Endothelial cell (in vitro differentiated cells): ENCODE measurements at regions not wholly inside any gene's neighbourhood (a gene's known extent, or its start where the extent isn't known, plus 50 kb on each side); places are given as distances from the start of the nearest gene placed in this dataset.

Source experiments
- DNase-seq: peaks from one replicate; pipeline ENCODE4 v3.0.0; 2021; ENCODE audit warnings: low spot score
- H3K27ac Mint-ChIP-seq: one replicate; pipeline ENCODE4 v1.8.0; 2021; ENCODE audit warnings: mixed read lengths, inconsistent platforms; ENCODE audit not compliant: unreplicated experiment
- H3K27me3 Mint-ChIP-seq: one replicate; pipeline ENCODE4 v1.8.0; 2021; ENCODE audit warnings: mild to moderate bottlenecking, moderate library complexity, mixed read lengths, inconsistent platforms; ENCODE audit not compliant: unreplicated experiment
- H3K36me3 Mint-ChIP-seq: one replicate; pipeline ENCODE4 v1.8.0; 2021; ENCODE audit warnings: mild to moderate bottlenecking, low read depth, mixed read lengths, inconsistent platforms; ENCODE audit not compliant: unreplicated experiment
- H3K4me1 Mint-ChIP-seq: one replicate; pipeline ENCODE4 v1.8.0; 2021; ENCODE audit warnings: mild to moderate bottlenecking, mixed read lengths, inconsistent platforms; ENCODE audit not compliant: unreplicated experiment
- H3K4me3 Mint-ChIP-seq: one replicate; pipeline ENCODE4 v1.8.0; 2021; ENCODE audit warnings: mild to moderate bottlenecking, mixed read lengths, inconsistent platforms; ENCODE audit not compliant: unreplicated experiment
- H3K9me3 Mint-ChIP-seq: one replicate; pipeline ENCODE4 v1.8.0; 2021; ENCODE audit warnings: mixed read lengths, inconsistent platforms; ENCODE audit not compliant: unreplicated experiment
- CTCF ChIP-seq: fragments of 200-600 bp; sonication (generic); IDR thresholded peaks from one replicate; pipeline ENCODE4 v1.5.0; 2021; ENCODE audit warnings: antibody characterized with exemption; ENCODE audit not compliant: unreplicated experiment

GRCh38 chrX:20348139-20348538 is 81.4 kb upstream of the RPS6KA3 start:
- DNase-seq: no peak
- no peak overlapping the region for H3K27ac Mint-ChIP-seq
- H3K4me3 Mint-ChIP-seq: no peak overlapping the region
- no peaks in the 10 kb centered on the region for H3K36me3 Mint-ChIP-seq
- no peaks in the 10 kb centered on the region for H3K4me1 Mint-ChIP-seq
- no peak for TF ChIP-seq CTCF
- no peaks in the 10 kb centered on the region for H3K9me3 Mint-ChIP-seq
- no peaks in the 10 kb centered on the region for H3K27me3 Mint-ChIP-seq

DNA sequence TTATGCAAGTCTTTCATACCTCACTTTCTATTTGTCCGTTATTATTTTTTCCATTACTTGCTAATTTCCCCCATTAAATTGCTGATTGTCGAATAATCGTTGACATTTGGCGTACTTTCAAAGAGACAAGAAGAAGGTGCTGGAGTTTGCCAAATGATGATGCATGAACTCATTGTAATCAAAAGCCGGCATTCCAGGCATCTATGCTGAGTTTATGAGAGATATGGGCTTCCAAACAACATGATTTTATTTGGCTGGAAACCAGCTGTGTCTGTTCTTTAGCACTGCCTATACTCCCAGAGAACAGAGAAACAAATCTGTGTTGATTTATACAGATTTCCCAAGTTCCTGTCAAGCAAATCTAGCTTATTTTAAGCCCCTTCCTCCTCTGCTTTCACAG is 80.8 kb upstream of the RPS6KA3 start:
- no peak for DNase-seq
- no peak overlapping the region for H3K27ac Mint-ChIP-seq
- no peak for TF ChIP-seq CTCF
- no peaks in the 10 kb centered on the region for H3K36me3 Mint-ChIP-seq
- H3K9me3 Mint-ChIP-seq: no peaks in the 10 kb centered on the region
- peaks cover 4% of the 10 kb centered on the region for H3K4me1 Mint-ChIP-seq
- H3K4me3 Mint-ChIP-seq: no peak overlapping the region
- no peaks in the 10 kb centered on the region for H3K27me3 Mint-ChIP-seq

DNA sequence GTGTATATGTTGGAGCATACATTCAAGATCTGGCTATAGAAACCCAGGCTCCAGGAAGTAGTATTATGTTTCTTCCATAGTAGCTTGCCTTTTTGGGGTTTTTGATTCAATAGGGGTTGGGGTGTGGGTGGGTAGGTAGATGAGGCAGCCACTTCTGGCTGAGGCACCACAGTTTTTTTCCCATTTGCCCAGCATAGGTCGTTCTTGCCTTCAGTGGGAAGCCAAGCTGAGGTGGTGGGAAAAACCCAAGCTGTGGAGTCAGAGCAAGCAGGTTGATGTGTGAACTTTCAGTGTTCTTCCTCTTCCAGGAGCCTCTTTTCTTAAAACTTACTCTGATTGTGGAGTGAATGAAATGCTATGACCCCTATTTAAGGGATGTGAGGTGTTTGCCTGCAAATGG is 67.0 kb upstream of the RPS6KA3 start:
- Mint-ChIP-seq H3K4me3 (no peak overlapping the region), H3K27ac (no peak overlapping the region), H3K4me1 (no peaks in the 10 kb centered on the region), H3K9me3 (no peaks in the 10 kb centered on the region), H3K36me3 (no peaks in the 10 kb centered on the region), H3K27me3 (no peaks in the 10 kb centered on the region)
- no peak for TF ChIP-seq CTCF
- DNase-seq: no peak

DNA sequence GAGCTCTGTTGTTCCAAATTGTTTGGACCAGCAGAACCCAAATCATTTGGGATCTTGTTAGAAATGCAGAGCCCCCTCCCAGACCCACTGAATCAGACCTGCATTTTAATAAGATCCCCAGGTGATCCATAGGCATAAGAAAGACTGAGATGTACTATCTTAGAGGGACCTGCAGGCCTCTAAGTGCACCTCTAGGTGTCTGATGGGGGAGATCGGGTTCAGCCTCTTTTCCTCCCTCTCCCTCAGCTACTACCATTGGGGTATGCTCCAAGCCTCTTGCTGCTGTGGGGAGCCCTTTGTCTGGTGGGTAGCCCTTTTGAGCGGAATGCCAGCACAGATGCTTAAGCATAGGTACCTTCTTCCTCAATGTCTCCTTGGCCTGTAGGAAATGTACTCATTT is 63.8 kb upstream of the RPS6KA3 start:
- no peak for DNase-seq
- H3K27me3 Mint-ChIP-seq: peaks cover 2% of the 10 kb centered on the region
- H3K27ac Mint-ChIP-seq: no peak overlapping the region
- no peaks in the 10 kb centered on the region for H3K36me3 Mint-ChIP-seq
- TF ChIP-seq CTCF: no peak
- no peaks in the 10 kb centered on the region for H3K9me3 Mint-ChIP-seq
- H3K4me3 Mint-ChIP-seq: no peak overlapping the region
- H3K4me1 Mint-ChIP-seq: no peaks in the 10 kb centered on the region

DNA sequence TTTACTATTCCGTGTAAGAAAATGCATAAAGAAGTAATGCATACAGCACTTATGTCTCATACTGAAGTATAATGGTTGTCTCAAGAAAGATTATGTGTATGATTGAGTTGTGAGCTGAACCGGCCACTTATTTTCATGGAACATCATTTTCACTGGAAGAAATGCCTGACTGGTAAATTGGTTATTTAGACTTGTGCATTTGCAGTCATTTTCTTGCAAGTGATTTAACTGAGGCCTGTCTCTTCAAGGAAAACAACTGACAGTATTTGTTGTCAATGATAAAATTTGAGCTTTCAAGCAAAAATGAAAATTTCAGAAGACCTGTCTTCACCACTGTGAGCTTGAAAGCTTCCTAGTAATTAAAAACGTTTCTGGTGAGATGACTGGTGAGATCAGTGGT is 62.7 kb upstream of the RPS6KA3 start:
- Mint-ChIP-seq H3K27me3 (peaks cover 2% of the 10 kb centered on the region), H3K27ac (no peak overlapping the region), H3K9me3 (no peaks in the 10 kb centered on the region), H3K4me1 (no peaks in the 10 kb centered on the region), H3K36me3 (no peaks in the 10 kb centered on the region), H3K4me3 (no peak overlapping the region)
- no peak for TF ChIP-seq CTCF
- DNase-seq: no peak
